GM23248 (cell line): ENCODE measurements at regions not wholly inside any gene's neighbourhood (a gene's known extent, or its start where the extent isn't known, plus 50 kb on each side); places are given as distances from the start of the nearest gene placed in this dataset.

Experiments used
- DNase-seq: peaks from one replicate; pipeline ENCODE4 v3.0.0-alpha.2; 2015
- H2AFZ ChIP-seq: fragments of 200-600 bp; sonication (generic); 2 replicates; pipeline ENCODE4 v1.6.1; 2016; ENCODE audit warnings: antibody characterized with exemption
- H3F3A ChIP-seq: fragments of 200-600 bp; sonication (generic); 2 replicates; pipeline ENCODE4 v1.6.1; 2016; ENCODE audit warnings: mild to moderate bottlenecking, antibody characterized with exemption, mixed run types; ENCODE audit not compliant: insufficient read depth
- H3K27ac ChIP-seq: fragments of 200-600 bp; sonication (generic); 2 replicates; pipeline ENCODE4 v1.5.1; 2016; ENCODE audit warnings: mild to moderate bottlenecking
- H3K27me3 ChIP-seq: fragments of 200-600 bp; sonication (generic); replicated peaks from 2 replicates; pipeline ENCODE4 v1.6.1; 2016; ENCODE audit warnings: mild to moderate bottlenecking; ENCODE audit not compliant: insufficient read depth
- H3K36me3 ChIP-seq: fragments of 200-600 bp; sonication (generic); 2 replicates; pipeline ENCODE4 v1.6.1; 2016; ENCODE audit warnings: low read depth, mild to moderate bottlenecking
- H3K4me1 ChIP-seq: fragments of 200-600 bp; sonication (generic); 2 replicates; pipeline ENCODE4 v1.6.1; 2016; ENCODE audit warnings: mild to moderate bottlenecking; ENCODE audit not compliant: insufficient read depth
- H3K4me2 ChIP-seq: fragments of 200-600 bp; sonication (generic); one replicate; pipeline ENCODE4 v1.6.1; 2016; ENCODE audit warnings: mild to moderate bottlenecking; ENCODE audit not compliant: unreplicated experiment
- H3K4me3 ChIP-seq: fragments of 200-600 bp; sonication (generic); 2 replicates; pipeline ENCODE4 v1.5.1; 2016; ENCODE audit warnings: mild to moderate bottlenecking
- H3K79me2 ChIP-seq: fragments of 200-600 bp; sonication (generic); 2 replicates; pipeline ENCODE4 v1.6.1; 2016; ENCODE audit warnings: mild to moderate bottlenecking; ENCODE audit not compliant: insufficient read depth
- H3K9ac ChIP-seq: fragments of 200-600 bp; sonication (generic); 2 replicates; pipeline ENCODE4 v1.6.1; 2016; ENCODE audit warnings: mild to moderate bottlenecking
- H3K9me2 ChIP-seq: fragments of 200-600 bp; sonication (generic); 2 replicates; pipeline ENCODE4 v1.6.1; 2016; ENCODE audit warnings: mixed run types, mild to moderate bottlenecking, moderate library complexity; ENCODE audit not compliant: insufficient read depth
- H3K9me3 ChIP-seq: fragments of 200-600 bp; sonication (generic); one replicate; pipeline ENCODE4 v1.6.1; 2017; ENCODE audit warnings: low read depth
- H4K20me1 ChIP-seq: fragments of 200-600 bp; sonication (generic); 2 replicates; pipeline ENCODE4 v1.6.0; 2016; ENCODE audit not compliant: insufficient read depth
- EZH2 ChIP-seq: fragments of 200-600 bp; sonication (generic); IDR thresholded peaks from 2 replicates; pipeline ENCODE4 v1.6.1; 2018; ENCODE audit warnings: antibody characterized with exemption, mild to moderate bottlenecking; ENCODE audit not compliant: insufficient read depth, poor library complexity, severe bottlenecking
- EZH2phosphoT487 ChIP-seq: fragments of 200-600 bp; sonication (generic); IDR thresholded peaks from 2 replicates; pipeline ENCODE4 v1.6.1; 2018; ENCODE audit warnings: antibody characterized with exemption, moderate library complexity, mild to moderate bottlenecking, low read depth; ENCODE audit not compliant: insufficient read depth
- WGBS, 2 experiments: methylation state at CpG; one replicate each; pipeline ENCODE4 v1.1.6; 2015 to 2017; ENCODE audit warnings: low lambda C conversion rate in 2 of 2, low coverage in 1 of 2; ENCODE audit errors: missing lambda C conversion rate in 2 of 2; 5-methylcytosine and 5-hydroxymethylcytosine counted together
- in situ Hi-C: fragments of 300-500 bp; cut with MboI; formaldehyde crosslinking; loops from 2 replicates; pipeline ENCODE4 v1.15.0; 2020

DNA sequence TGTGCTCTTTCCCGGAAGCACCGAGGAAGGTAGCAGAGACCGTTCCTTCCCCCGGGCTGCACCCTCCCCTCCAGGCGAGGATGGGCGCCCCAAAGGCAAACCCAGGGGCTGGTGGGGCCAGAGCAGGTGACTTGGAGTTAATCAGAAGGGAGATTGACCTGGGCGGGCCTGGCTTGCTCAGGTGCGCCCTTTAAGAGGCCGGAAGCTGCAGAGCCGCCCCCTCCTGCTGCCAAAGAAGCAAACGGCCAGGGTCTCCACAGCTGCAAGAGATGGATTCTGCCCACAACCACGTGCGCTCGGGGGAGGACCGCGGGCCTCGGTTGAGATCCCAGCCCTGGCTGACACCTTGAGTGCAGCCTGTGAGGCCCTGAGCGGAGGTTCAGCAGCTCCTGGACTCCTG is 218.2 kb upstream of the NAALADL2 start:
- H2AFZ ChIP-seq = no peak overlapping the region
- DNase-seq = no peak
- H3K79me2 ChIP-seq = no peaks in the 10 kb centered on the region
- 0 out of 2 replicates have a peak, but pooled peaks cover 5% of the 10 kb centered on the region for H3K9me2 ChIP-seq
- no peaks in the 10 kb centered on the region for H3K4me1 ChIP-seq
- no peak overlapping the region for H3K27ac ChIP-seq
- no peak overlapping the region for H3K9ac ChIP-seq
- WGBS, 2 experiments = 88 to 89% methylated on average over 18 of the region's 18 CpGs
- in situ Hi-C loops = no loop called here
- no peaks in the 10 kb centered on the region for H3F3A ChIP-seq
- no peak overlapping the region for H3K4me2 ChIP-seq
- H3K4me3 ChIP-seq = no peak overlapping the region
- no peaks in the 10 kb centered on the region for H3K9me3 ChIP-seq
- no peaks in the 10 kb centered on the region for H3K36me3 ChIP-seq
- no peaks in the 10 kb centered on the region for H4K20me1 ChIP-seq
- TF ChIP-seq EZH2 = no peak
- no peak for TF ChIP-seq EZH2phosphoT487
- H3K27me3 ChIP-seq = no peaks in the 10 kb centered on the region

DNA sequence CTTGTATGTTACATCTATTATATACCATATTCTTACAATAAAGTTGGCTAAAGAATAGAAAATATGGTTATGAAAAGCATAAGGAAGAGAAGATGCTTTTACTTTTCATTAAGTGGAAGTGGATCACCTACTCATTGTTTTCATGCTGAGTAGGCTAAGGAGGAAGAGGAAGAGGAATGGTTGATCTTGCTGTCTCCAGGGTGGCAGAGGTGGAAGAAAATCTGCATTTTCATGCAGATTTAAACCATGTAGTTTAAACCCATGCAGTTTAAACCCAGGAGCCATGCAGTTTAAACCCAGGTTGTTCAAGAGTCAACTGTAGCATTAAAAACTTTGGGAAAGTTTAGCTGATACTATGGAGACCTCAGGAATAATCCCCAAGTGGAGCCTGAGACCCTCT is 214.8 kb upstream of the NAALADL2 start:
- Histone ChIP-seq H3K4me3 (no peak overlapping the region), H3K4me1 (no peaks in the 10 kb centered on the region), H2AFZ (no peak overlapping the region), H3K9me3 (no peaks in the 10 kb centered on the region), H3K79me2 (no peaks in the 10 kb centered on the region), H3K27me3 (no peaks in the 10 kb centered on the region), H3K36me3 (no peaks in the 10 kb centered on the region), H3K4me2 (no peak overlapping the region), H3K9ac (no peak overlapping the region), H3K27ac (no peak overlapping the region), H3K9me2 (0 out of 2 replicates have a peak, but pooled peaks cover 5% of the 10 kb centered on the region), H4K20me1 (no peaks in the 10 kb centered on the region), H3F3A (no peaks in the 10 kb centered on the region)
- no peak for DNase-seq
- TF ChIP-seq EZH2 (no peak), EZH2phosphoT487 (no peak)
- in situ Hi-C loops = no loop called here

GRCh38 chr3:174651951-174652350 is 207.2 kb upstream of the NAALADL2 start:
- TF ChIP-seq EZH2 = no peak
- no peak for TF ChIP-seq EZH2phosphoT487

DNA sequence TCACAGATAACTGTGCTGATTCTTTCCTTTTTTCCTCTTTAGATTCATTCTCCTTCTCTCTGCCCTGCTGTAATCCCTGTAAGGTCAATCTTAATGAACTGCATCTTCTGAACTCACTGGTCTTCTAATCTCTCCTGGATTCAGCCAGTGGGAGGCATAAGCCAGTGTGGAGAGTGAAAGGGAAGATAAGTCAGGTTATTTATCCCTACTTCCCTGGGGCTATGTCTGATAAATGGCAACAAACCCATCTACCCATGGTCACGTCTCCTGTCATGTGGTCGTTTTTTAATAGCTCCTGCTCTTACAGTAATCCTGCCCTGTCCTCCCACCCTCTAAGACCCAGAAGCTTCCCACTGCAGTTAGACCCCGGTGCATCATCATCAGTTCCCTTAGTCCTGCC is 199.6 kb upstream of the NAALADL2 start:
- Histone ChIP-seq H3K4me3 (no peak overlapping the region), H3K27ac (no peak overlapping the region), H3K9me2 (no peaks in the 10 kb centered on the region; the same call in 1 of the 2 replicates), H3K9ac (no peak overlapping the region), H3K4me2 (no peak overlapping the region), H3F3A (no peaks in the 10 kb centered on the region), H3K4me1 (no peaks in the 10 kb centered on the region), H4K20me1 (no peaks in the 10 kb centered on the region), H2AFZ (no peak overlapping the region), H3K27me3 (no peaks in the 10 kb centered on the region), H3K79me2 (no peaks in the 10 kb centered on the region), H3K36me3 (no peaks in the 10 kb centered on the region), H3K9me3 (no peaks in the 10 kb centered on the region)
- TF ChIP-seq EZH2 (no peak), EZH2phosphoT487 (no peak)
- DNase-seq = no peak
- in situ Hi-C loops = no loop called here
- WGBS, 2 experiments = 88 to 94% methylated on average over 3 of the region's 3 CpGs

More at GRCh38 chr3:174651951-174652350, 207.2 kb upstream of the NAALADL2 start:
- Histone ChIP-seq H3K36me3 (no peaks in the 10 kb centered on the region), H3K9me2 (no peaks in the 10 kb centered on the region), H3F3A (no peaks in the 10 kb centered on the region), H3K79me2 (no peaks in the 10 kb centered on the region), H4K20me1 (no peaks in the 10 kb centered on the region), H3K4me1 (no peaks in the 10 kb centered on the region), H3K27me3 (no peaks in the 10 kb centered on the region), H3K4me2 (no peak overlapping the region), H3K27ac (no peak overlapping the region), H3K9me3 (no peaks in the 10 kb centered on the region), H2AFZ (no peak overlapping the region), H3K4me3 (no peak overlapping the region), H3K9ac (no peak overlapping the region)
- 90 to 100% methylated on average over 2 of the region's 2 CpGs for WGBS, 2 experiments
- DNase-seq = no peak
- in situ Hi-C loops = no loop called here

GRCh38 chr3:174662653-174663052 is 196.5 kb upstream of the NAALADL2 start:
- TF ChIP-seq EZH2phosphoT487 (no peak), EZH2 (no peak)
- no peaks in the 10 kb centered on the region for H3K36me3 ChIP-seq
- no peak overlapping the region for H3K27ac ChIP-seq
- H3K9ac ChIP-seq = no peak overlapping the region
- no peaks in the 10 kb centered on the region for H3K4me1 ChIP-seq
- no peak for DNase-seq
- no peaks in the 10 kb centered on the region for H3K79me2 ChIP-seq
- 97 to 98% methylated on average over 3 of the region's 3 CpGs for WGBS, 2 experiments
- H3K4me3 ChIP-seq = no peak overlapping the region
- in situ Hi-C loops = no loop called here
- H3K4me2 ChIP-seq = no peak overlapping the region
- H2AFZ ChIP-seq = no peak overlapping the region
- H3K9me3 ChIP-seq = no peaks in the 10 kb centered on the region
- no peaks in the 10 kb centered on the region for H3K27me3 ChIP-seq
- no peaks in the 10 kb centered on the region for H4K20me1 ChIP-seq
- no peaks in the 10 kb centered on the region for H3F3A ChIP-seq
- H3K9me2 ChIP-seq = no peaks in the 10 kb centered on the region; the same call in 1 of the 2 replicates
